Tibial artery (tissue), 4 donors: ENCODE measurements at regions not wholly inside any gene's neighbourhood (a gene's known extent, or its start where the extent isn't known, plus 50 kb on each side); places are given as distances from the start of the nearest gene placed in this dataset.
"Not testable (repeated sequence)": the region's sequence is repeated elsewhere in the genome, so short reads cannot be mapped to it uniquely, and the experiment has no call there.

Experiments
- DNase-seq, 2 donors: peaks; one replicate each; pipeline ENCODE4 v3.0.0-alpha.2; 2019
- H3K27ac ChIP-seq, 2 donors: fragments of 200-600 bp; sonication (generic) in 1 of 2; 1 replicate in 1 of 2; 2 replicates in 1 of 2; pipeline ENCODE4 v1.5.1; 2018 to 2019; ENCODE audit warnings: mild to moderate bottlenecking in 1 of 2
- H3K27me3 ChIP-seq, 2 donors: fragments of 200-600 bp; sonication (generic) in 1 of 2; one replicate each; pipeline versions ENCODE4 v1.5.1 to v1.6.0; 2016 to 2019
- H3K36me3 ChIP-seq, 3 donors: fragments of 200-600 bp; sonication (generic) in 2 of 3; one replicate each; pipeline ENCODE4 v1.5.1; 2016 to 2019; ENCODE audit warnings: mild to moderate bottlenecking in 2 of 3
- H3K4me1 ChIP-seq, 4 donors: fragments of 200-600 bp; sonication (generic) in 2 of 4; 1 replicate in 3 of 4; 2 replicates in 1 of 4; pipeline ENCODE4 v1.5.1; 2016 to 2019
- H3K4me3 ChIP-seq, 2 donors: fragments of 200-600 bp; sonication (generic) in 1 of 2; 1 replicate in 1 of 2; 2 replicates in 1 of 2; pipeline ENCODE4 v1.5.1; 2018 to 2019; ENCODE audit warnings: mild to moderate bottlenecking in 2 of 2
- H3K9me3 ChIP-seq, 3 donors: fragments of 200-600 bp; sonication (generic) in 1 of 3; one replicate each; pipeline ENCODE4 v1.5.1; 2016 to 2019
- intact Hi-C: fragments of 100-400 bp; cut with DNase I; formaldehyde crosslinking; loops from one replicate; pipeline ENCODE4 v1.15.0; 2023; ENCODE audit warnings: low total_unique reads
- TF ChIP-seq, protein P1 (sequence below), 2 experiments: fragments of 200-600 bp in 1 of 2; fragments of 450-650 bp in 1 of 2; IDR thresholded peaks; one replicate each; pipeline ENCODE4 v1.5.1; 2017 to 2019; ENCODE audit warnings: antibody characterized with exemption in 2 of 2, mild to moderate bottlenecking in 1 of 2, moderate library complexity in 1 of 2

DNA sequence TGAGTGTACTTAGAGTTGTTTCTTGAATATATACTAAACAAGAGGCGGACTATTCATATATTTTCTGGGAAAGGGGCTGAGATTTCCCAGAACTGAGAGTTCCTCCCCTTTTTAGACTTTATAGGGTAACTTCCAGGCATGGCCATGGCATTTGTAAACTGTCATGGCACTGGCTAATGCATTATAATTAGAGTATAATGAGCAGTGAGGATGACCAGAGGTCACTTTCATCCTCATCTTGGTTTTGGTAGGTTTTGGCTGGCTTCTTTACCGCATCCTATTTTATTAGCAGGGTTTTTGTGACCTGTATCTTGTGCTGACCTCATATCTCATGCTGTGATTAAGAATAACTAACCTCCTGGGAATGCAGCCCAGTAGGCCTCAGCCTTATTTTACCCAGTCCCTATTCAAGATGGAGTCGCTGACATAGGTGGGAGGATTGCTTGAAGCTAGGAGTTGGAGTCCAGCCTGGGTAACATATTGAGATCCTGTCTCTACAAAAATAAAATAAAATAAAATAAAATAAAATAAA is 91.4 kb downstream of the MOBP start:
- H3K4me1 ChIP-seq, result no peaks in the 10 kb centered on the region
- no peaks in the 10 kb centered on the region for H3K27me3 ChIP-seq
- no peaks in the 10 kb centered on the region for H3K9me3 ChIP-seq
- no peak for DNase-seq
- no peak overlapping the region for H3K27ac ChIP-seq
- intact Hi-C loops, result no loop called here
- TF ChIP-seq, protein P1, sequence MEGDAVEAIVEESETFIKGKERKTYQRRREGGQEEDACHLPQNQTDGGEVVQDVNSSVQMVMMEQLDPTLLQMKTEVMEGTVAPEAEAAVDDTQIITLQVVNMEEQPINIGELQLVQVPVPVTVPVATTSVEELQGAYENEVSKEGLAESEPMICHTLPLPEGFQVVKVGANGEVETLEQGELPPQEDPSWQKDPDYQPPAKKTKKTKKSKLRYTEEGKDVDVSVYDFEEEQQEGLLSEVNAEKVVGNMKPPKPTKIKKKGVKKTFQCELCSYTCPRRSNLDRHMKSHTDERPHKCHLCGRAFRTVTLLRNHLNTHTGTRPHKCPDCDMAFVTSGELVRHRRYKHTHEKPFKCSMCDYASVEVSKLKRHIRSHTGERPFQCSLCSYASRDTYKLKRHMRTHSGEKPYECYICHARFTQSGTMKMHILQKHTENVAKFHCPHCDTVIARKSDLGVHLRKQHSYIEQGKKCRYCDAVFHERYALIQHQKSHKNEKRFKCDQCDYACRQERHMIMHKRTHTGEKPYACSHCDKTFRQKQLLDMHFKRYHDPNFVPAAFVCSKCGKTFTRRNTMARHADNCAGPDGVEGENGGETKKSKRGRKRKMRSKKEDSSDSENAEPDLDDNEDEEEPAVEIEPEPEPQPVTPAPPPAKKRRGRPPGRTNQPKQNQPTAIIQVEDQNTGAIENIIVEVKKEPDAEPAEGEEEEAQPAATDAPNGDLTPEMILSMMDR (IDR thresholded peaks at IDR 0.05), result no peak
- no peaks in the 10 kb centered on the region for H3K36me3 ChIP-seq
- H3K4me3 ChIP-seq, result no peak overlapping the region

DNA sequence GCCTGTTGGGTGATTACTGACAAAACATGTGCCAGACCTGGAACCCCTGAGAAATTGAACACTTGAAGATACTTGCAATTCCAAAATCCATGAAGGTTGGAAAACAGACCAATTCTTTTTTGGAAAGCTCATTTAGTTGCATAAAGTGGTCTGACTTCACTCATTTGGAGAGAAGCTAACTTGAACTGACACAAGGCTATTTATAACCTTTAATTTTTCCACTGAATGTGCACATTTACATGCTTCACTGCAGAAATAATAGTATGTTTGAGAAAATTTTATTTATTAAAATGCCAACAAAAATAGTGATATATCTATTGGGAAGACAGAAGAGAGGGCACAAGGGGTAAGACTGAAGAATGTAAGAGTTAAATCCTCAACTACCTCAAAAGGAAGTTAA is 92.1 kb downstream of the MOBP start:
- Histone ChIP-seq H3K27ac (no peak overlapping the region), H3K27me3 (no peaks in the 10 kb centered on the region), H3K9me3 (no peaks in the 10 kb centered on the region), H3K36me3 (no peaks in the 10 kb centered on the region), H3K4me1 (no peaks in the 10 kb centered on the region), H3K4me3 (no peak overlapping the region)
- TF ChIP-seq, protein P1 (IDR thresholded peaks at IDR 0.05), result no peak
- intact Hi-C loops, result no loop called here
- DNase-seq, result no peak

DNA sequence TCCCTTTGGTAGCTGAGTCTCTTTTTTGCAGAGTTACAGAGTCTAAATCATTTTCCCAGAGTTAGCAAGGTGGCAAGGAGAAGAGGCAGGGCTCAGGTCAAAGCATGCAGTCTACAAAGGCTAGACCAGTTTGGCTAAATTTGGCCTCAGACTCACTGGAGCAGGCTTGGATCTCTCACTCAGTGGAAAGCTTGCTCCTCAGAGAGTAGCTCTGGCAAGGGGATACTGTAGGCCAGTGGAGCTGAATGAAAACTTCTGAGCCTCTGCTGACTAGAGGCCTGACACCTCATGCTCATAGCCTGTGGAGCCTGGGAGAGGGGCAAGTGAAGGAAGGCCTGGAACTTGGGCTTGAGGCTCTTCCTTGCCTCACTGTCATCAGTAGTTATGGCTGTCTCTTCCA is 101.0 kb downstream of the MOBP start:
- Histone ChIP-seq H3K27me3 (no peaks in the 10 kb centered on the region), H3K9me3 (no peaks in the 10 kb centered on the region), H3K4me1 (no peaks in the 10 kb centered on the region), H3K27ac (no peak overlapping the region), H3K36me3 (no peaks in the 10 kb centered on the region), H3K4me3 (no peak overlapping the region)
- intact Hi-C loops, result no loop called here
- no peak for DNase-seq
- TF ChIP-seq, protein P1 (IDR thresholded peaks at IDR 0.05), result no peak

DNA sequence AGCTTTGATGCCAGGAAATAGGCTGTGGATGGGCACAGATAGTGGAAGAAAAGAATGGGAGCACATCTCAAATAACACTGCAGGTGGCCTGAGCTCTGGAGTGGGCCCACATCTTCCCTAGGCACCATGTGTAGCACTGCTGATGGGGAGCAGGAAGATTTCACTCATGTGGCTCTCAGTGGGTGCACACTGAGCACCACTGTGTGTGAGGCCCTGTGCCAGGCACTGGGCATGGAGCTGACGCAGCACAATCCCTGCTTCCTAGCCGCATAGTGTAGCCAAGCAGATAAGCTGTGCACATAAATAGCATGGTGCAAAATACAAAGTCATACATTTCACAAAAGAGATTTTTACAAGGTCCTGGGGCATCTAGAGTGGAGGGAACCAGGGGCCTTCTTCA is 101.6 kb downstream of the MOBP start:
- intact Hi-C loops, result no loop called here
- Histone ChIP-seq H3K4me1 (no peaks in the 10 kb centered on the region), H3K4me3 (no peak overlapping the region), H3K27ac (no peak overlapping the region), H3K9me3 (no peaks in the 10 kb centered on the region), H3K36me3 (no peaks in the 10 kb centered on the region), H3K27me3 (no peaks in the 10 kb centered on the region)
- TF ChIP-seq, protein P1 (IDR thresholded peaks at IDR 0.05), result no peak
- DNase-seq, result no peak

DNA sequence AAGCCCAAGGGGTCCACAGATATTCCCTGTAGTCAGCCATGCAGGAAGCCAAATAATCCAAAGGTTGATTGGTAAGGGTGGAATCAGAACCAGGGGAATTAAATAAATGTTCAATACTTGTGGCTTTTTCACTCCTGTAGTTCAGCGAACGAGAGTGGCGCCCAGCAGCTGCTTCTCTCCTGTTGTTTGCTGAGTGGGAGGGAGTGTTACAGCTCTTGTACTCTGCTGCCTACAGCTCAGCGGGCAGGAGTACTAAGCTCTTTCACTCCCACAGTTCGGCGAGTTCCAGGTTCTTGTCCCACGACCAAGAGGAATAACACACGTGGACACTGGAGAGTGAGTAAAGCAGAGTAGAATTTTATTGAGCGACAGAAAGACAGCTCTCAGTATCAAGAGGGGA is 105.9 kb downstream of the MOBP start:
- TF ChIP-seq, protein P1 (IDR thresholded peaks at IDR 0.05), result no peak
- no peak for DNase-seq
- Histone ChIP-seq H3K9me3 (no peaks in the 10 kb centered on the region), H3K27ac (no peak overlapping the region), H3K27me3 (no peaks in the 10 kb centered on the region), H3K4me1 (no peaks in the 10 kb centered on the region), H3K36me3 (no peaks in the 10 kb centered on the region), H3K4me3 (no peak overlapping the region)
- intact Hi-C loops, result no loop called here

DNA sequence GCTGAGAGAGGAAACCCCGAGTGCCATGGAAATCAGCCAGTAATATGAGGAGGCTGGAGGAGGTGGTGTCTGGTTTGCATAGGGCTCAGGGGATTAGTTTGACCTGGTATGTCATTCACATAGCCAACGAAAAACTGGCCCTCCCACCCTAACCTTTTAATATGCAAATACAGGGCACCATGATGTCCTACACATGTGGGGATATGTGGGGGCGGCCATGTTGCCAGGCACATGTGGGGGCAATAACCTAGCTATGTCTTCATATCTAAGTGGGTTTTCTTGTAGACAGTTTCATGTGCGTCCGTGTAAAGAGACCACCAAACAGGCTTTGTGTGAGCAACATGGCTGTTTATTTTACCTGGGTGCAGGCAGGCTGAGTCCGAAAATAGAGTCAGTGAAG is 110.1 kb downstream of the MOBP start:
- TF ChIP-seq, protein P1 (IDR thresholded peaks at IDR 0.05), result no peak
- DNase-seq, result no peak
- Histone ChIP-seq H3K27ac (no peak overlapping the region), H3K9me3 (no peaks in the 10 kb centered on the region), H3K27me3 (no peaks in the 10 kb centered on the region), H3K4me1 (no peaks in the 10 kb centered on the region), H3K4me3 (no peak overlapping the region), H3K36me3 (no peaks in the 10 kb centered on the region)
- intact Hi-C loops, result no loop called here

DNA sequence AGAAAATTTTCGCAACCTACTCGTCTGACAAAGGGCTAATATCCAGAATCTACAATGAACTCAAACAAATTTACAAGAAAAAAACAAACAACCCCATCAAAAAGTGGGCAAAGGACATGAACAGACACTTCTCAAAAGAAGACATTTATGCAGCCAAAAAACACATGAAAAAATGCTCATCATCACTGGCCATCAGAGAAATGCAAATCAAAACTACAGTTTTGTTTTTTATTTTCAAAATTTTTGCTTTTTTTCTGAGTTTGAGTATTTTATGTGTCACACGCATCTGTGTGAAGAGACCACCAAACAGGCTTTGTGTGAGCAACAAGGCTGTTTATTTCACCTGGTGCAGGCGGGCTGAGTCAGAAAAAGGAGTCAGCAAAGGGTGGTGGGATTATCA is 118.7 kb downstream of the MOBP start:
- intact Hi-C loops, result not testable (repeated sequence)

More for the DNA sequence above, 118.7 kb downstream of the MOBP start:
- not testable (repeated sequence) for H3K27me3 ChIP-seq, H3K4me3 ChIP-seq, DNase-seq, H3K9me3 ChIP-seq, H3K27ac ChIP-seq, H3K4me1 ChIP-seq, H3K36me3 ChIP-seq
